GM19397 (cell line): ENCODE measurements at regions not wholly inside any gene's neighbourhood (a gene's known extent, or its start where the extent isn't known, plus 50 kb on each side); places are given as distances from the start of the nearest gene placed in this dataset.

Experiments used
- ATAC-seq: cut with Tn5 transposase; IDR thresholded peaks from one replicate; pipeline ENCODE4 v1.9.1; 2021; ENCODE audit warnings: mild to moderate bottlenecking, moderate library complexity; ENCODE audit not compliant: unreplicated experiment

DNA sequence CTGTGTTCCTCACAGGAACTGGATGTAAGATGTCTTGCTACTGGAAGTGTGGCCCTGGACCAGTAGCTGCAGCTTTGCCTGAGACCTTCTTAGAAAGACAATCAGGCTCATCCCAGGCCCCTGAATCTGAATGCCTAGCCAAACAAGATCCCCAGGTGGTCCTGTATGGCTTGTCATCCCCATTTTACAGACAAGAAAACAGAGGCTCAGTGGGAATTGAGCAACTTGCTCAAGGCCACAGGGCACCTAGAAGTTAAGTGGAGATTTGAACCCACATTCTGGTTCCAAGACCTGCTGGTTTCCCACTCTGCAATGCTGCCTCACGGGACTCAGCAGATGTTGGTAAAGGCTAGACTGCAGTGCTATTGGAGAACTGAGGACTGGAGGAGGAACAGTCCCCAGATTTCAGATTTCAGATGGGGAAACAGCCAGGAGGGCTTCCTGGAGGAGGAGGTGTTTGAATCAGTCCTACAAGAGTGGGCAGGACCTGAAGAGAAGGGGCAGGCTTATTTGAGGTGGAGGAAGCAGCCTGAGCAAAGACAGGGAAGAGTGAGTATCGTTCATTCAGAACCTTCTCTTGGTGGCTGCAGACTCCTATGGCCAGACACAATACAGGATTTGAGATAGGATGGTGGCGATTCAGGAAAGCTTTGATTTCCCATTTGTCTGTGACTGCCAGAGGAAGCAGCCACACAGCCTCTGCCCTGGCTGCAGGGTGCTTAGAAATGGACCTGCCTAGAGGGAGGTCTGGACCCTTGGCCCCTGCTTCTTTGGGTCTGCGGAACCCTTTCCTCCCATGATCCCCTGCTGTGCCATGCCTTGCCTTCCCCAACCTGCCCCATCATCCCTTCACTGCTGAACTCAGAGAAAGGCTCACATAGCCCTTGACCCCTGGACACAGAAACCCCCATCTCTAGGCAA is 233.4 kb upstream of the NLRP1 start:
- ATAC-seq: no peak

DNA sequence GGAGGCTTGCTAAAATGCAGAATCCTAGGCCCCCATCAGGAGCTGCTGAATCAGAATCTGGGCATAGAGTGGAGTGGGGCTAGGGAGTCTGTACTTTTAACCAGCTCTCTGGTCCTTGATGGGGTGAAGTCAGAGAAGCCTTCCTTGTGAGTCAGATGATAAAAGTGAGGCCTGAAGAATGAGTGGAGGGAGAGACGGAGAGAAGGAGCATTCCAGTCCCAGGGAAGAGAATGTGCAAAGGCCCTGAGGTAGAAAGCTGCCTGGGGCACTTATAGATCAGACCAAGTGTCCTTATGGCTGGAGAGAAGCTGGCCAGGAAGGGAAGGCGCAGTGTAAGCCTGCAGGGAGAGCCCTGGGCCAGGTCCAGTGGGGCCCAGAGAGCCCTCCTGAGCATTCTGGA is 235.1 kb upstream of the NLRP1 start:
- no peak for ATAC-seq

GRCh38 chr17:5819921-5820685 is 235.8 kb upstream of the NLRP1 start:
- no peak for ATAC-seq

- no peak for ATAC-seq
Observed at GRCh38 chr17:5820721-5821456, 236.6 kb upstream of the NLRP1 start.

- ATAC-seq: no peak
Observed at GRCh38 chr17:5821803-5822202, 237.5 kb upstream of the NLRP1 start.

- ATAC-seq: no peak
Observed at GRCh38 chr17:5822281-5823060, 238.2 kb upstream of the NLRP1 start.

- ATAC-seq: no peak
Observed at GRCh38 chr17:5823219-5823618, 238.9 kb upstream of the NLRP1 start.

DNA sequence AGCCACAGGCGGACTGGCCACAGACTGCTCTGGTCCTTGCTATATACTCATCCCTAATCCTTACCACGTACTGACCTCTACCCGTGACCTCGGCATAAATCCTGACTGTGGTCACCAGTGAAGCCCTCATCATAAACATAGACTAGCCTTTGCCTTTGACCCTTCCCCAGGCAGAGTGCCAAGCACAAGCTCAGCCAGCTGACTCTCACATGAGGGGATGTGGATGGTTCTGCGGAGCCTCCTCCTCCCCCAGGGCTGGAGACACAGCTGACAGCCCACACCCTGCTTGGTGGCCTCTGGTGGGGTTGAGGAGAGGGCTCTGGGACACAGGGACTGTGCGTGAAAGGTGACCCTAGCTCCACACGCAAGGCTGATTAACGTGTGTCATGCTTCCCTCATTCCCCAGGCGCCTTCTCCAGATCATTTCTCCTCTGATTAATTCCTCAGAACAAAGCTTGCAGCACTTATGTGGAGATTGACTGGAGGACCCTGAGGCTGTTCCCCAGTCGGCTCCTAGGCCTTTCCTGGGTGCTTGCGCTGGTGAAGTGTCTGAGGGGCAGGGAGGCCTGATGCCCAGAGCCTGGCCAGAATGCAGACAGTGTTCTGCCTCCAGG is 241.5 kb upstream of the NLRP1 start:
- ATAC-seq: no peak

- ATAC-seq: no peak
Observed at GRCh38 chr17:5826384-5826783, 242.1 kb upstream of the NLRP1 start.

- no peak for ATAC-seq
Observed at GRCh38 chr17:5830921-5831320, 239.3 kb upstream of the WSCD1 start.

- no peak for ATAC-seq
Observed at GRCh38 chr17:5832886-5833285, 237.3 kb upstream of the WSCD1 start.

DNA sequence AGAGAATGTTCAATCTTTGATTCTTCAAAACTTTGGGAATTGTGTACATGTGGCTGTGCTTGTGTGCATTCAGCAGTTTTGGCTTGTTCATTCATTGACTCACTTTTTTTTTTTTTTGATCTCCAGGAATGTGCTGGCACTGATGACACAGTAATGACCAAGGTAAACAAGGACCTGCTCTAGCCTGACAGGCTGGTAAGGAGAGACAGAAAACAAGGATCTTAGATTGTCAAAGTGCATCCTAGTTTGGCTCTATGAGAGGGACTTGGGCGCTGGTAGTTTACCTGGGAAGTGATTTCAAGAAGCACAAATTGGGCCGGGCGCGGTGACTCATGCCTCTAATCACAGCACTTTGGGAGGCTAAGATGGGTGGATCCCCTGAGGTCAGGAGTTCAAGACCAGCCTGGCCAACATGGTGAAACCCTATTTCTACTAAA is 233.1 kb upstream of the WSCD1 start:
- ATAC-seq: no peak

DNA sequence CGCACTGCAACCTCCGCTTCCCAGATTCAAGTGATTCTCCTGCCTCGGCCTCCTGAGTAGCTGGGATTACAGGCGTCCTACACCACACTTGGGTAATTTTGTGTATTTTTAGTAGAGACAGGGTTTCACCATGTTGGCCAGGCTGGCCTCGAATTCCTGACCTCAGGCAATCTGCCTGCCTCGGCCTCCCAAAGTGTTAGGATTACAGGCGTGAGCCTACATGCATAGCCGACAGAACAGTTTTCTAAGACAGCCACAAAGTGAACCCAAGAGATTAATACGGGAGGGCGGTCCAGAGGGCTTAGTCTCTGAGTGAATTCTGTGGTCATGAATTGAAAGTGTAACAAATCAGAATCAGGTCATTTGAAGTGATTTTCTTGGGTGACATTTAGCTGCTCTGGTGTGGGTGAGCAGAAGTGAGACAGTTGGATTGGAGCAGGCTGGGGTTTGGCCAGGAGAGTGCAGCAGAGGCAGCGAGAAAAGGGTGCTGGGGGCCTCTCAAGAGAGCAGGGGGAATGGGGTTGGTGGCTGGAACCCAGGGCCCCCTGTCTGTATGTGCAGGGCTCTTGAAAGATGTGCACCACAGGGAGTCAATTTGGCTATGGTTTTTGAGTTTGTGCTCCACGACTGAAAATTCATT is 231.4 kb upstream of the WSCD1 start:
- ATAC-seq: no peak

GRCh38 chr17:5840811-5841446 is 229.2 kb upstream of the WSCD1 start:
- no peak for ATAC-seq

DNA sequence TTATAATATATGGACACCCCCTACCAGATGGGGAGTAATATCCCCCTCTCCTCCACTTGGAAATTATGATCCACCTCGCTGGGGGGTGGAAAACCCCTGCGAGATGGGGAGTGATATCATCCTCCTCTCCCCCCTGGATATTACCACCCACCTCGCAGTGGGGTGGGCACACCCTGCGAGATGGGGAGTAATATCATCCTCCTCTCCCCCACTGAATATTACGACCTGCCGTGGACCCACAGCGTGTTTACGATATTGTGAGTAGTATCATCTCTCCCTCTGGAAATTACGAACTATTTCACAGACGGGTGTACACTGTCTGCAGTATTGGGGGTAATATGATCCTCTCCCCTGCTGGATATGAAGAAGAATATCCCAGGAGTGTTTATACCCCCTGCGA is 228.3 kb upstream of the WSCD1 start:
- no peak for ATAC-seq

DNA sequence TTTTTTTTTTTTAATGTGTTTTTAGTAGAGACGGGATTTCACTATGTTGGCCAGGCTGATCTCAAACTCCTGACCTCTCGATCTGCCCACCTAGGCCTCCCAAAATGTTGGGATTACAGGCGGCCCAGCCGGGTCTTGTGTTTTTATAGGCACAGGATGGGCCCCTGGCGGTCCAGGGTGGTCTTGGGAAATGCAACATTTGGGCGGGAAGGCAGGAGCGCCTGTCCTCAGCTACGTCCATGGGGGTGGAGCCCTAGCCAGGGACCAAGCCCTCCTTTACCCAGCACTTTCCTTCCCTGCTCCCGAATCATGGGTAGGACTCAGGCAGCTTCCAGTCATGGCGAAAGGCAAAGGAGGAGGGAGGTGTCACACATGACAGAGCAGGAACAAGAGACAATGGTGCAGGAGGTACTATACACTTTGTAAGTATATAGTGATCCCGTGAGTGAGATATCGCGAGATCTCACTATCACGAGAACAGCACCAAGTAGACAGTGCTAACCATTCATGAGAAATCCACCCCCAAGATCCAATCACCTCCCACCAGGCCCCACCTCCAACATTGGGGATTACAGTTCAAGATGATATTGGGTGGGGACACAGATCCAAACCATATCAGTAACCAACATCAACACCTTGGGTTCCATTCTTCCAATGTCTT is 226.7 kb upstream of the WSCD1 start:
- ATAC-seq: no peak

DNA sequence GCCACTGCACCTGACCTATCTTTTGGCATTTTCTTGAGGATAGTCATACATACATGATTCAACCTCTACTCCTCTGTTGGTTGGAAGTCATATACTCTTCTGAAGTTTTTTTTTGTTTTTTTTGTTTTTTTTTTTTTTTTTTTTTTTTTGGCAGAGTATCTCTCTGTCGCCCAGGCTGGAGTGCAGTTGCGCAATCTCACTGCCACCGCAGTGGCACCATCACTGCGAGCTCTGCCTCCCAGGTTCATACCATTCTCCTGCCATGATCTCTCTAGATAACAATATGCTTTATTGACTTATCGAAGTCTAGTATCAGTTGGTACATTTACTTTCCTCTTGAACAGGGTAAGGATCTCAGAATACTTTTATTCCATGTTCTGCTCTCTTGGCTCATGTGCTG is 224.2 kb upstream of the WSCD1 start:
- ATAC-seq: no peak

DNA sequence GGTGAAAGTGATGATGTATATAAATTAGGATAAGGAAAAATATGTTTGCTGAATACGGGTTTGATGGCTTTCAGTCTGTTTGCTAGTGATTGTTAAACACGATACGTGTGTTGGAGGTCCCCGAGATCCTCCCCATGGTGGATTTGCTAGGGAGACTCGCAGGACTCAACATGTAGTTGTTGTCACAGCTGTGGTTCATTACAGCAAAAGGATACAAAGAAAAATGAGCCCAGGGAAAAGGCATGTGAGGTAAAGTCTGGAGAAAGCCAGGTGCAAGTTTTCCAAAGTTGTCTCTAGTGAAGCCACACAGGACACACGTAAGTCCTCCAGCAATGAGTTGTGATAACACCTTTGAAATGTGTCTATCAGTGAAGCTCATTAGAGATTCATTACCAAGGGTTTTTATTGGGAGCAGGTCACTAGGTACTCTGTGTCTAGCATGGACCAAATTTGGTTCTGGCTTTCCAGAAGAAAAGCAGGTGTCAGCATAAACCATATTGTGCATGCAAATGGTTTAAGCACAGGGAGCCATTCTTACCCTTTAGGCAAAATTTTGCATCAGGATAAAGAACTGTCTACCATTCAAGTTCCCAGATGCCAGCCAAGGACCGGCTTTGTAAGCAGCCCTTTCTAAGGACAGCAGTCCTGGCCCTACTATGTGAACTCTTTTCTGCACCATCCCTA is 215.2 kb upstream of the WSCD1 start:
- ATAC-seq: no peak
